H1 (cell line): ENCODE measurements at regions not wholly inside any gene's neighbourhood (a gene's known extent, or its start where the extent isn't known, plus 50 kb on each side); places are given as distances from the start of the nearest gene placed in this dataset.

Source experiments
- CTCF ChIA-PET: fragments of 300-600 bp; sonication (Branson Sonifier 250); formaldehyde crosslinking; loops from one replicate; lab custom pipeline; 2021; ENCODE audit not compliant: partially characterized antibody; lab: Charles Lee
- POLR2A ChIA-PET: fragments of 300-600 bp; sonication (Branson Sonifier 250); formaldehyde crosslinking; loops from one replicate; lab custom pipeline; 2021; ENCODE audit warnings: inconsistent platforms; ENCODE audit not compliant: partially characterized antibody; lab: Charles Lee
- DNase-seq, 2 experiments: peaks; one replicate each; pipeline versions ENCODE4 v3.0.0 to v3.0.0-alpha.2; 2010 to 2022; ENCODE audit warnings: low spot score in 2 of 2, low read depth in 1 of 2, mixed read lengths in 1 of 2
- FAIRE-seq: peaks from 2 replicates; lab custom pipeline; 2011; peaks lifted over from hg19 to GRCh38; lab: Jason Lieb, UNC
- H2AFZ ChIP-seq: 2 replicates; pipeline ENCODE4 v1.8.1; 2012; ENCODE audit warnings: low read length, inconsistent platforms
- H2AK5ac ChIP-seq: 2 replicates; pipeline ENCODE4 v1.6.1; 2013; ENCODE audit warnings: low read depth, low read length
- H2BK120ac ChIP-seq: replicated peaks from 2 replicates; pipeline ENCODE3; 2013; ENCODE audit warnings: low read depth, low read length, inconsistent platforms
- H2BK12ac ChIP-seq: 2 replicates; pipeline ENCODE4 v1.6.1; 2013; ENCODE audit warnings: low read depth, low read length
- H2BK15ac ChIP-seq: 2 replicates; pipeline ENCODE4 v1.6.1; 2013; ENCODE audit warnings: low read length
- H2BK20ac ChIP-seq: 2 replicates; pipeline ENCODE4 v1.6.1; 2013; ENCODE audit warnings: low read length
- H2BK5ac ChIP-seq: 2 replicates; pipeline ENCODE4 v1.6.1; 2013; ENCODE audit warnings: low read depth, low read length
- H3K14ac ChIP-seq: 2 replicates; pipeline ENCODE4 v1.6.1; 2013; ENCODE audit warnings: inconsistent platforms; ENCODE audit not compliant: insufficient read length
- H3K18ac ChIP-seq: 2 replicates; pipeline ENCODE4 v1.6.1; 2013; ENCODE audit warnings: low read length; ENCODE audit errors: extremely low read depth
- H3K23ac ChIP-seq: 2 replicates; pipeline ENCODE4 v1.6.1; 2013; ENCODE audit warnings: inconsistent platforms; ENCODE audit not compliant: insufficient read length
- H3K23me2 ChIP-seq: 2 replicates; pipeline ENCODE4 v1.6.1; 2013; ENCODE audit warnings: low read depth, low read length
- H3K27ac ChIP-seq: 2 replicates; pipeline ENCODE4 v1.6.1; 2011; ENCODE audit warnings: low read depth, low read length, inconsistent platforms
- H3K27me3 ChIP-seq, 4 experiments: replicated peaks in 1 of 4; 1 replicate in 1 of 4; 2 replicates in 3 of 4; pipeline versions ENCODE4 v1.6.1 to v1.8.1; 2011 to 2013; ENCODE audit warnings: low read length in 3 of 4, mild to moderate bottlenecking in 3 of 4, inconsistent platforms in 2 of 4, mixed read lengths in 2 of 4, moderate library complexity in 1 of 4; ENCODE audit not compliant: control insufficient read depth in 3 of 4, insufficient read depth in 3 of 4; ENCODE audit errors: extremely low read depth in 1 of 4
- H3K36me3 ChIP-seq, 4 experiments: 2 replicates each; pipeline versions ENCODE4 v1.6.1 to v1.8.1; 2011 to 2013; ENCODE audit warnings: mild to moderate bottlenecking in 4 of 4, low read length in 3 of 4, moderate library complexity in 2 of 4, control low read depth in 1 of 4, inconsistent platforms in 1 of 4; ENCODE audit not compliant: insufficient read depth in 4 of 4, control insufficient read depth in 2 of 4
- H3K4ac ChIP-seq: replicated peaks from 2 replicates; pipeline ENCODE3; 2013; ENCODE audit warnings: low read length, low read depth, mixed read lengths, inconsistent platforms; ENCODE audit not compliant: insufficient read length
- H3K4me1 ChIP-seq, 4 experiments: replicated peaks in 1 of 4; 1 replicate in 1 of 4; 2 replicates in 3 of 4; pipeline versions ENCODE4 v1.6.1 to v1.8.1; 2011 to 2013; ENCODE audit warnings: low read length in 3 of 4, inconsistent platforms in 2 of 4, mixed read lengths in 1 of 4; ENCODE audit not compliant: insufficient read depth in 4 of 4, control insufficient read depth in 3 of 4
- H3K4me2 ChIP-seq, 2 experiments: 2 replicates each; pipeline versions ENCODE4 v1.6.1 to v1.8.1; 2011 to 2013; ENCODE audit warnings: low read depth in 2 of 2, low read length in 2 of 2, control low read depth in 1 of 2, inconsistent platforms in 1 of 2, mild to moderate bottlenecking in 1 of 2; ENCODE audit not compliant: insufficient read depth in 1 of 2
- H3K4me3 ChIP-seq, 4 experiments: fragments of 200-600, 300-600 bp in 1 of 4; sonication (generic), shearing (Covaris generic), sonication (Bioruptor Twin) in 1 of 4; 2 replicates each; pipeline versions ENCODE4 v1.5.1 to v1.8.1; 2011 to 2016; ENCODE audit warnings: low read length in 4 of 4, low read depth in 3 of 4, control low read depth in 2 of 4, inconsistent platforms in 2 of 4, mild to moderate bottlenecking in 2 of 4, mixed read lengths in 1 of 4, moderate library complexity in 1 of 4; ENCODE audit not compliant: insufficient read depth in 2 of 4; ENCODE audit errors: extremely low read depth in 1 of 4
- H3K56ac ChIP-seq: replicated peaks from 2 replicates; pipeline ENCODE3; 2013; ENCODE audit warnings: low read depth, mild to moderate bottlenecking, mixed read lengths, low read length, inconsistent platforms; ENCODE audit not compliant: insufficient read length
- H3K79me1 ChIP-seq: 2 replicates; pipeline ENCODE4 v1.6.1; 2013; ENCODE audit warnings: low read depth, low read length, control low read depth
- H3K79me2 ChIP-seq, 2 experiments: 2 replicates each; pipeline versions ENCODE4 v1.6.1 to v1.8.1; 2012 to 2013; ENCODE audit warnings: low read length in 2 of 2, mild to moderate bottlenecking in 2 of 2, inconsistent platforms in 1 of 2; ENCODE audit not compliant: insufficient read depth in 2 of 2, control insufficient read depth in 1 of 2
- H3K9ac ChIP-seq, 4 experiments: replicated peaks in 1 of 4; 1 replicate in 1 of 4; 2 replicates in 3 of 4; pipeline versions ENCODE4 v1.6.1 to v1.8.1; 2011 to 2013; ENCODE audit warnings: low read depth in 3 of 4, low read length in 3 of 4, control low read depth in 2 of 4, mild to moderate bottlenecking in 2 of 4, moderate library complexity in 2 of 4, inconsistent platforms in 1 of 4; ENCODE audit errors: extremely low read depth in 1 of 4
- H3K9me3 ChIP-seq, 2 experiments: 2 replicates each; pipeline versions ENCODE4 v1.6.1 to v1.8.1; 2012 to 2013; ENCODE audit warnings: mild to moderate bottlenecking in 2 of 2, moderate library complexity in 2 of 2, control low read depth in 1 of 2, inconsistent platforms in 1 of 2, low read depth in 1 of 2, low read length in 1 of 2, mixed read lengths in 1 of 2; ENCODE audit not compliant: insufficient read depth in 2 of 2
- H4K20me1 ChIP-seq, 2 experiments: replicated peaks in 1 of 2; 2 replicates each; pipeline versions ENCODE3 to v1.8.1; 2011 to 2013; ENCODE audit warnings: inconsistent platforms in 2 of 2, low read length in 2 of 2, mild to moderate bottlenecking in 1 of 2; ENCODE audit not compliant: insufficient read depth in 2 of 2, control insufficient read depth in 1 of 2
- H4K5ac ChIP-seq: 2 replicates; pipeline ENCODE4 v1.6.1; 2013; ENCODE audit warnings: low read length, low read depth, mixed read lengths, inconsistent platforms; ENCODE audit not compliant: insufficient read length
- H4K8ac ChIP-seq: 2 replicates; pipeline ENCODE4 v1.8.0; 2013; ENCODE audit warnings: mild to moderate bottlenecking, moderate library complexity, low read length, inconsistent platforms; ENCODE audit not compliant: insufficient read depth; ENCODE audit errors: extremely low read depth
- H4K91ac ChIP-seq: replicated peaks from 2 replicates; pipeline ENCODE3; 2013; ENCODE audit warnings: low read length, mixed read lengths, inconsistent platforms; ENCODE audit not compliant: insufficient read length
- ASH2L ChIP-seq: fragments of 200-600, 300-600 bp; sonication (generic); IDR thresholded peaks from one replicate; pipeline ENCODE4 v1.7.1; 2017; ENCODE audit warnings: low read length
- CHD1 ChIP-seq: IDR thresholded peaks from 2 replicates; pipeline ENCODE4 v1.6.1; 2012; ENCODE audit warnings: low read depth, low read length, improper control_type of control experiment
- EZH2 ChIP-seq: fragments of 200-600 bp; sonication (generic); IDR thresholded peaks from 2 replicates; pipeline ENCODE4 v1.7.1; 2012; ENCODE audit warnings: low read depth, mild to moderate bottlenecking, moderate library complexity, low read length, inconsistent platforms; ENCODE audit not compliant: severe bottlenecking
- HDAC2 ChIP-seq, 2 experiments: fragments of 300-600 bp in 1 of 2; sonication (generic) in 1 of 2; IDR thresholded peaks; 2 replicates each; pipeline ENCODE4 v1.6.1; 2011 to 2012; ENCODE audit warnings: low read depth in 2 of 2, low read length in 2 of 2, mild to moderate bottlenecking in 2 of 2, moderate library complexity in 2 of 2, borderline replicate concordance in 1 of 2, inconsistent platforms in 1 of 2
- JUN ChIP-seq: IDR thresholded peaks from 2 replicates; pipeline ENCODE4 v1.6.1; 2011; ENCODE audit warnings: low read depth, mild to moderate bottlenecking, improper control_type of control experiment, low read length
- KDM4A ChIP-seq: IDR thresholded peaks from one replicate; pipeline ENCODE4 v1.7.1; 2012; ENCODE audit warnings: low read depth, mild to moderate bottlenecking, moderate library complexity, low read length, inconsistent platforms; ENCODE audit not compliant: severe bottlenecking
- MAFK ChIP-seq: IDR thresholded peaks from 2 replicates; pipeline ENCODE4 v1.6.1; 2012; ENCODE audit warnings: low read depth, mild to moderate bottlenecking, improper control_type of control experiment, low read length
- NANOG ChIP-seq: IDR thresholded peaks from 2 replicates; pipeline ENCODE4 v1.6.1; 2011; ENCODE audit warnings: low read length, low read depth, mild to moderate bottlenecking, inconsistent platforms; ENCODE audit not compliant: insufficient read depth, poor library complexity, severe bottlenecking
- NRF1 ChIP-seq: IDR thresholded peaks from 2 replicates; pipeline ENCODE4 v1.6.1; 2011; ENCODE audit warnings: mild to moderate bottlenecking, low read depth, low read length, improper control_type of control experiment
- SIX5 ChIP-seq: IDR thresholded peaks from 2 replicates; pipeline ENCODE4 v1.6.1; 2011; ENCODE audit warnings: mild to moderate bottlenecking, low read depth, low read length
- WGBS, 2 experiments: shearing (Covaris generic) in 1 of 2; methylation state at CpG; one replicate each; pipeline versions ENCODE4 v1.1.6 to v1.1.7; 2013 to 2015; ENCODE audit warnings: low lambda C conversion rate in 2 of 2, mixed read lengths in 2 of 2, inconsistent platforms in 1 of 2, low coverage in 1 of 2, missing lambda C conversion rate in 1 of 2; ENCODE audit not compliant: insufficient replicate concordance in 2 of 2, insufficient coverage in 1 of 2, insufficient read length in 1 of 2; ENCODE audit errors: extremely low coverage in 1 of 2, missing lambda C conversion rate in 1 of 2; 5-methylcytosine and 5-hydroxymethylcytosine counted together
- TF ChIP-seq, protein P1 (sequence below): IDR thresholded peaks from 2 replicates; pipeline ENCODE4 v1.6.1; 2012; ENCODE audit warnings: inconsistent platforms
- TF ChIP-seq, protein P2 (sequence below): IDR thresholded peaks from 2 replicates; pipeline ENCODE4 v1.6.1; 2012; ENCODE audit warnings: inconsistent platforms

GRCh38 chr19:28581468-28581770 is 631.5 kb downstream of the UQCRFS1 start:
- no peak overlapping the region for H3K9ac ChIP-seq
- peak overlapping the region; percentile 60; the same call in 1 of the 2 replicates for H3K18ac ChIP-seq
- H2AK5ac ChIP-seq, result no peak overlapping the region
- WGBS, 2 experiments, result 45% methylated on average over 4 of the region's 4 CpGs; no CpG with 5 or more reads in 1 of the 2 experiments
- POLR2A ChIA-PET, result interaction anchor here (1.0 kb wide), 1 partner anchor 11 kb away, joined by 3 read pairs; no protein-coding TSS in a partner anchor
- peak overlapping the region; percentile 45 for H4K5ac ChIP-seq
- H3K23ac ChIP-seq, result no peak overlapping the region
- H2BK12ac ChIP-seq, result 0 out of 2 replicates have a peak overlapping the region, but pooled peaks have one; percentile 3
- no peaks in the 10 kb centered on the region for H3K9me3 ChIP-seq
- peak overlapping the region; percentile 10; the same call in 1 of the 2 replicates for H3K27ac ChIP-seq
- H3K27me3 ChIP-seq, result no peaks in the 10 kb centered on the region
- peaks cover 4% of the 10 kb centered on the region; the same call in 1 of the 2 replicates for H3K23me2 ChIP-seq
- no peak overlapping the region for H4K8ac ChIP-seq
- TF ChIP-seq JUN (no peak), MAFK (no peak), ASH2L (peak; percentile 34), EZH2 (no peak), SIX5 (no peak), HDAC2 (IDR thresholded peaks at IDR 0.05; ENCODE audit: borderline replicate concordance in 1 of 2, low read depth in 2 of 2, low read length in 2 of 2) (peak in 1 of 2 experiments; percentile 22; a peak in 1 of 4 replicates), NRF1 (no peak), CHD1 (no peak), NANOG (no peak), KDM4A (no peak)
- TF ChIP-seq, protein P1, sequence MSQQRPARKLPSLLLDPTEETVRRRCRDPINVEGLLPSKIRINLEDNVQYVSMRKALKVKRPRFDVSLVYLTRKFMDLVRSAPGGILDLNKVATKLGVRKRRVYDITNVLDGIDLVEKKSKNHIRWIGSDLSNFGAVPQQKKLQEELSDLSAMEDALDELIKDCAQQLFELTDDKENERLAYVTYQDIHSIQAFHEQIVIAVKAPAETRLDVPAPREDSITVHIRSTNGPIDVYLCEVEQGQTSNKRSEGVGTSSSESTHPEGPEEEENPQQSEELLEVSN, result peak; percentile 87
- TF ChIP-seq, protein P2, sequence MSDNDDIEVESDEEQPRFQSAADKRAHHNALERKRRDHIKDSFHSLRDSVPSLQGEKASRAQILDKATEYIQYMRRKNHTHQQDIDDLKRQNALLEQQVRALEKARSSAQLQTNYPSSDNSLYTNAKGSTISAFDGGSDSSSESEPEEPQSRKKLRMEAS, result peak; percentile 35; the same call in 1 of the 2 replicates
- H3K79me2 ChIP-seq, result no peaks in the 10 kb centered on the region
- H4K20me1 ChIP-seq, result no peaks in the 10 kb centered on the region
- no peak overlapping the region for H2AFZ ChIP-seq
- no peak overlapping the region for H4K91ac ChIP-seq
- H2BK5ac ChIP-seq, result peak overlapping the region; percentile 30; the same call in 1 of the 2 replicates
- DNase-seq (no peak), FAIRE-seq (peak; percentile 52)
- peak overlapping the region; percentile 50 to 64 for H3K4me2 ChIP-seq
- no peak overlapping the region for H3K56ac ChIP-seq
- H3K4me3 ChIP-seq, result peak overlapping the region in 1 of 4 experiments; percentile 13; a peak in 1 of 8 replicates
- no peak overlapping the region for H3K14ac ChIP-seq
- no peak overlapping the region for H2BK20ac ChIP-seq
- no peak overlapping the region for H2BK15ac ChIP-seq
- H3K79me1 ChIP-seq, result no peaks in the 10 kb centered on the region
- no peak overlapping the region for H3K4ac ChIP-seq
- no peaks in the 10 kb centered on the region for H3K36me3 ChIP-seq
- CTCF ChIA-PET, result interaction anchor here (0.9 to 3.0 kb wide), 3 partner anchors 30 to 97 kb away, joined by 3 to 15 read pairs (median 4); no protein-coding TSS in a partner anchor
- peaks cover 6 to 27% (median 15%) of the 10 kb centered on the region in 4 experiments for H3K4me1 ChIP-seq
- no peak overlapping the region for H2BK120ac ChIP-seq
